ENCODE measurements at regions not wholly inside any gene's neighbourhood (a gene's known extent, or its start where the extent isn't known, plus 50 kb on each side); places are given as distances from the start of the nearest gene placed in this dataset.

- no peak overlapping the region for H3K4me3 ChIP-seq (ENCODE audit: insufficient read depth, low read depth, low read length)
- DNase-seq: no peak
- no peaks in the 10 kb centered on the region for H3K36me3 ChIP-seq (replicated peaks; ENCODE audit: control insufficient read depth, insufficient read depth, low read length)
- H3K27me3 ChIP-seq (ENCODE audit: control insufficient read depth, insufficient read depth, low read length): no peaks in the 10 kb centered on the region
Observed at GRCh38 chr21:38898422-38899096, 92.8 kb downstream of the ETS2 start.

- H3K36me3 ChIP-seq (replicated peaks; ENCODE audit: control insufficient read depth, insufficient read depth, low read length): no peaks in the 10 kb centered on the region
- H3K4me3 ChIP-seq (ENCODE audit: insufficient read depth, low read depth, low read length): no peak overlapping the region
- H3K27me3 ChIP-seq (ENCODE audit: control insufficient read depth, insufficient read depth, low read length): no peaks in the 10 kb centered on the region
- DNase-seq: no peak
Observed at GRCh38 chr21:38897532-38898421, 92.0 kb downstream of the ETS2 start.

- Histone ChIP-seq H3K36me3 (replicated peaks; ENCODE audit: control insufficient read depth, insufficient read depth, low read length) (no peaks in the 10 kb centered on the region), H3K27me3 (ENCODE audit: control insufficient read depth, insufficient read depth, low read length) (no peaks in the 10 kb centered on the region), H3K4me3 (ENCODE audit: insufficient read depth, low read depth, low read length) (no peak overlapping the region)
- DNase-seq: no peak
Observed at GRCh38 chr21:38894899-38895298, 89.2 kb downstream of the ETS2 start.

GRCh38 chr21:38888991-38889561, 83.3 kb downstream of the ETS2 start:
- no peak overlapping the region for H3K4me3 ChIP-seq (ENCODE audit: insufficient read depth, low read depth, low read length)
- H3K36me3 ChIP-seq (replicated peaks; ENCODE audit: control insufficient read depth, insufficient read depth, low read length): no peaks in the 10 kb centered on the region
- DNase-seq: no peak

GRCh38 chr21:38887749-38888148, 82.0 kb downstream of the ETS2 start:
- DNase-seq: no peak
- Histone ChIP-seq H3K27me3 (ENCODE audit: control insufficient read depth, insufficient read depth, low read length) (no peaks in the 10 kb centered on the region), H3K4me3 (ENCODE audit: insufficient read depth, low read depth, low read length) (no peak overlapping the region), H3K36me3 (replicated peaks; ENCODE audit: control insufficient read depth, insufficient read depth, low read length) (no peaks in the 10 kb centered on the region)

More at GRCh38 chr21:38888991-38889561, 83.3 kb downstream of the ETS2 start:
- H3K27me3 ChIP-seq (ENCODE audit: control insufficient read depth, insufficient read depth, low read length): no peaks in the 10 kb centered on the region

GRCh38 chr21:38887062-38887686, 81.4 kb downstream of the ETS2 start:
- no peak for DNase-seq
- Histone ChIP-seq H3K36me3 (replicated peaks; ENCODE audit: control insufficient read depth, insufficient read depth, low read length) (no peaks in the 10 kb centered on the region), H3K4me3 (ENCODE audit: insufficient read depth, low read depth, low read length) (no peak overlapping the region), H3K27me3 (ENCODE audit: control insufficient read depth, insufficient read depth, low read length) (no peaks in the 10 kb centered on the region)

GRCh38 chr21:38885909-38886308, 80.2 kb downstream of the ETS2 start:
- Histone ChIP-seq H3K27me3 (ENCODE audit: control insufficient read depth, insufficient read depth, low read length) (no peaks in the 10 kb centered on the region), H3K4me3 (ENCODE audit: insufficient read depth, low read depth, low read length) (no peak overlapping the region), H3K36me3 (replicated peaks; ENCODE audit: control insufficient read depth, insufficient read depth, low read length) (no peaks in the 10 kb centered on the region)
- no peak for DNase-seq

GRCh38 chr21:38884440-38884839, 78.7 kb downstream of the ETS2 start:
- Histone ChIP-seq H3K4me3 (ENCODE audit: insufficient read depth, low read depth, low read length) (no peak overlapping the region), H3K27me3 (ENCODE audit: control insufficient read depth, insufficient read depth, low read length) (no peaks in the 10 kb centered on the region), H3K36me3 (replicated peaks; ENCODE audit: control insufficient read depth, insufficient read depth, low read length) (no peaks in the 10 kb centered on the region)
- no peak for DNase-seq

GRCh38 chr21:38883142-38883541, 77.4 kb downstream of the ETS2 start:
- Histone ChIP-seq H3K27me3 (ENCODE audit: control insufficient read depth, insufficient read depth, low read length) (no peaks in the 10 kb centered on the region), H3K4me3 (ENCODE audit: insufficient read depth, low read depth, low read length) (no peak overlapping the region), H3K36me3 (replicated peaks; ENCODE audit: control insufficient read depth, insufficient read depth, low read length) (no peaks in the 10 kb centered on the region)
- no peak for DNase-seq

GRCh38 chr21:38881131-38881530, 75.4 kb downstream of the ETS2 start:
- H3K36me3 ChIP-seq (replicated peaks; ENCODE audit: control insufficient read depth, insufficient read depth, low read length): no peaks in the 10 kb centered on the region
- no peak for DNase-seq
- no peaks in the 10 kb centered on the region for H3K27me3 ChIP-seq (ENCODE audit: control insufficient read depth, insufficient read depth, low read length)
- H3K4me3 ChIP-seq (ENCODE audit: insufficient read depth, low read depth, low read length): no peak overlapping the region

GRCh38 chr21:38880577-38880966, 74.8 kb downstream of the ETS2 start:
- Histone ChIP-seq H3K4me3 (ENCODE audit: insufficient read depth, low read depth, low read length) (no peak overlapping the region), H3K27me3 (ENCODE audit: control insufficient read depth, insufficient read depth, low read length) (no peaks in the 10 kb centered on the region)
- no peak for DNase-seq

GRCh38 chr21:38879912-38880576, 74.3 kb downstream of the ETS2 start:
- no peak for DNase-seq
- H3K27me3 ChIP-seq (ENCODE audit: control insufficient read depth, insufficient read depth, low read length): no peaks in the 10 kb centered on the region
- no peak overlapping the region for H3K4me3 ChIP-seq (ENCODE audit: insufficient read depth, low read depth, low read length)
- no peaks in the 10 kb centered on the region for H3K36me3 ChIP-seq (replicated peaks; ENCODE audit: control insufficient read depth, insufficient read depth, low read length)

More at GRCh38 chr21:38880577-38880966, 74.8 kb downstream of the ETS2 start:
- H3K36me3 ChIP-seq (replicated peaks; ENCODE audit: control insufficient read depth, insufficient read depth, low read length): no peaks in the 10 kb centered on the region

- Histone ChIP-seq H3K4me3 (ENCODE audit: insufficient read depth, low read depth, low read length) (no peak overlapping the region), H3K27me3 (ENCODE audit: control insufficient read depth, insufficient read depth, low read length) (no peaks in the 10 kb centered on the region), H3K36me3 (replicated peaks; ENCODE audit: control insufficient read depth, insufficient read depth, low read length) (no peaks in the 10 kb centered on the region)
- DNase-seq: no peak
Observed at GRCh38 chr21:38878379-38879179, 72.8 kb downstream of the ETS2 start.

All from H7 (cell line).